H1 (cell line): ENCODE measurements at regions not wholly inside any gene's neighbourhood (a gene's known extent, or its start where the extent isn't known, plus 50 kb on each side); places are given as distances from the start of the nearest gene placed in this dataset.

Source experiments
- CTCF ChIA-PET: fragments of 300-600 bp; sonication (Branson Sonifier 250); formaldehyde crosslinking; loops from one replicate; lab custom pipeline; 2021; ENCODE audit not compliant: partially characterized antibody; lab: Charles Lee
- POLR2A ChIA-PET: fragments of 300-600 bp; sonication (Branson Sonifier 250); formaldehyde crosslinking; loops from one replicate; lab custom pipeline; 2021; ENCODE audit warnings: inconsistent platforms; ENCODE audit not compliant: partially characterized antibody; lab: Charles Lee
- DNase-seq, 2 experiments: peaks; one replicate each; pipeline versions ENCODE4 v3.0.0 to v3.0.0-alpha.2; 2010 to 2022; ENCODE audit warnings: low spot score in 2 of 2, low read depth in 1 of 2, mixed read lengths in 1 of 2
- FAIRE-seq: peaks from 2 replicates; lab custom pipeline; 2011; peaks lifted over from hg19 to GRCh38; lab: Jason Lieb, UNC
- H2AFZ ChIP-seq: 2 replicates; pipeline ENCODE4 v1.8.1; 2012; ENCODE audit warnings: low read length, inconsistent platforms
- H2AK5ac ChIP-seq: 2 replicates; pipeline ENCODE4 v1.6.1; 2013; ENCODE audit warnings: low read depth, low read length
- H2BK120ac ChIP-seq: replicated peaks from 2 replicates; pipeline ENCODE3; 2013; ENCODE audit warnings: low read depth, low read length, inconsistent platforms
- H2BK12ac ChIP-seq: 2 replicates; pipeline ENCODE4 v1.6.1; 2013; ENCODE audit warnings: low read depth, low read length
- H2BK15ac ChIP-seq: 2 replicates; pipeline ENCODE4 v1.6.1; 2013; ENCODE audit warnings: low read length
- H2BK20ac ChIP-seq: 2 replicates; pipeline ENCODE4 v1.6.1; 2013; ENCODE audit warnings: low read length
- H2BK5ac ChIP-seq: 2 replicates; pipeline ENCODE4 v1.6.1; 2013; ENCODE audit warnings: low read depth, low read length
- H3K14ac ChIP-seq: 2 replicates; pipeline ENCODE4 v1.6.1; 2013; ENCODE audit warnings: inconsistent platforms; ENCODE audit not compliant: insufficient read length
- H3K18ac ChIP-seq: 2 replicates; pipeline ENCODE4 v1.6.1; 2013; ENCODE audit warnings: low read length; ENCODE audit errors: extremely low read depth
- H3K23ac ChIP-seq: 2 replicates; pipeline ENCODE4 v1.6.1; 2013; ENCODE audit warnings: inconsistent platforms; ENCODE audit not compliant: insufficient read length
- H3K23me2 ChIP-seq: 2 replicates; pipeline ENCODE4 v1.6.1; 2013; ENCODE audit warnings: low read depth, low read length
- H3K27ac ChIP-seq: 2 replicates; pipeline ENCODE4 v1.6.1; 2011; ENCODE audit warnings: low read depth, low read length, inconsistent platforms
- H3K27me3 ChIP-seq, 4 experiments: replicated peaks in 1 of 4; 1 replicate in 1 of 4; 2 replicates in 3 of 4; pipeline versions ENCODE4 v1.6.1 to v1.8.1; 2011 to 2013; ENCODE audit warnings: low read length in 3 of 4, mild to moderate bottlenecking in 3 of 4, inconsistent platforms in 2 of 4, mixed read lengths in 2 of 4, moderate library complexity in 1 of 4; ENCODE audit not compliant: control insufficient read depth in 3 of 4, insufficient read depth in 3 of 4; ENCODE audit errors: extremely low read depth in 1 of 4
- H3K36me3 ChIP-seq, 4 experiments: 2 replicates each; pipeline versions ENCODE4 v1.6.1 to v1.8.1; 2011 to 2013; ENCODE audit warnings: mild to moderate bottlenecking in 4 of 4, low read length in 3 of 4, moderate library complexity in 2 of 4, control low read depth in 1 of 4, inconsistent platforms in 1 of 4; ENCODE audit not compliant: insufficient read depth in 4 of 4, control insufficient read depth in 2 of 4
- H3K4ac ChIP-seq: replicated peaks from 2 replicates; pipeline ENCODE3; 2013; ENCODE audit warnings: low read length, low read depth, mixed read lengths, inconsistent platforms; ENCODE audit not compliant: insufficient read length
- H3K4me1 ChIP-seq, 4 experiments: replicated peaks in 1 of 4; 1 replicate in 1 of 4; 2 replicates in 3 of 4; pipeline versions ENCODE4 v1.6.1 to v1.8.1; 2011 to 2013; ENCODE audit warnings: low read length in 3 of 4, inconsistent platforms in 2 of 4, mixed read lengths in 1 of 4; ENCODE audit not compliant: insufficient read depth in 4 of 4, control insufficient read depth in 3 of 4
- H3K4me2 ChIP-seq, 2 experiments: 2 replicates each; pipeline versions ENCODE4 v1.6.1 to v1.8.1; 2011 to 2013; ENCODE audit warnings: low read depth in 2 of 2, low read length in 2 of 2, control low read depth in 1 of 2, inconsistent platforms in 1 of 2, mild to moderate bottlenecking in 1 of 2; ENCODE audit not compliant: insufficient read depth in 1 of 2
- H3K4me3 ChIP-seq, 4 experiments: fragments of 200-600, 300-600 bp in 1 of 4; sonication (generic), shearing (Covaris generic), sonication (Bioruptor Twin) in 1 of 4; 2 replicates each; pipeline versions ENCODE4 v1.5.1 to v1.8.1; 2011 to 2016; ENCODE audit warnings: low read length in 4 of 4, low read depth in 3 of 4, control low read depth in 2 of 4, inconsistent platforms in 2 of 4, mild to moderate bottlenecking in 2 of 4, mixed read lengths in 1 of 4, moderate library complexity in 1 of 4; ENCODE audit not compliant: insufficient read depth in 2 of 4; ENCODE audit errors: extremely low read depth in 1 of 4
- H3K56ac ChIP-seq: replicated peaks from 2 replicates; pipeline ENCODE3; 2013; ENCODE audit warnings: low read depth, mild to moderate bottlenecking, mixed read lengths, low read length, inconsistent platforms; ENCODE audit not compliant: insufficient read length
- H3K79me1 ChIP-seq: 2 replicates; pipeline ENCODE4 v1.6.1; 2013; ENCODE audit warnings: low read depth, low read length, control low read depth
- H3K79me2 ChIP-seq, 2 experiments: 2 replicates each; pipeline versions ENCODE4 v1.6.1 to v1.8.1; 2012 to 2013; ENCODE audit warnings: low read length in 2 of 2, mild to moderate bottlenecking in 2 of 2, inconsistent platforms in 1 of 2; ENCODE audit not compliant: insufficient read depth in 2 of 2, control insufficient read depth in 1 of 2
- H3K9ac ChIP-seq, 4 experiments: replicated peaks in 1 of 4; 1 replicate in 1 of 4; 2 replicates in 3 of 4; pipeline versions ENCODE4 v1.6.1 to v1.8.1; 2011 to 2013; ENCODE audit warnings: low read depth in 3 of 4, low read length in 3 of 4, control low read depth in 2 of 4, mild to moderate bottlenecking in 2 of 4, moderate library complexity in 2 of 4, inconsistent platforms in 1 of 4; ENCODE audit errors: extremely low read depth in 1 of 4
- H3K9me3 ChIP-seq, 2 experiments: 2 replicates each; pipeline versions ENCODE4 v1.6.1 to v1.8.1; 2012 to 2013; ENCODE audit warnings: mild to moderate bottlenecking in 2 of 2, moderate library complexity in 2 of 2, control low read depth in 1 of 2, inconsistent platforms in 1 of 2, low read depth in 1 of 2, low read length in 1 of 2, mixed read lengths in 1 of 2; ENCODE audit not compliant: insufficient read depth in 2 of 2
- H4K20me1 ChIP-seq, 2 experiments: replicated peaks in 1 of 2; 2 replicates each; pipeline versions ENCODE3 to v1.8.1; 2011 to 2013; ENCODE audit warnings: inconsistent platforms in 2 of 2, low read length in 2 of 2, mild to moderate bottlenecking in 1 of 2; ENCODE audit not compliant: insufficient read depth in 2 of 2, control insufficient read depth in 1 of 2
- H4K5ac ChIP-seq: 2 replicates; pipeline ENCODE4 v1.6.1; 2013; ENCODE audit warnings: low read length, low read depth, mixed read lengths, inconsistent platforms; ENCODE audit not compliant: insufficient read length
- H4K8ac ChIP-seq: 2 replicates; pipeline ENCODE4 v1.8.0; 2013; ENCODE audit warnings: mild to moderate bottlenecking, moderate library complexity, low read length, inconsistent platforms; ENCODE audit not compliant: insufficient read depth; ENCODE audit errors: extremely low read depth
- H4K91ac ChIP-seq: replicated peaks from 2 replicates; pipeline ENCODE3; 2013; ENCODE audit warnings: low read length, mixed read lengths, inconsistent platforms; ENCODE audit not compliant: insufficient read length
- ASH2L ChIP-seq: fragments of 200-600, 300-600 bp; sonication (generic); IDR thresholded peaks from one replicate; pipeline ENCODE4 v1.7.1; 2017; ENCODE audit warnings: low read length
- CHD1 ChIP-seq: IDR thresholded peaks from 2 replicates; pipeline ENCODE4 v1.6.1; 2012; ENCODE audit warnings: low read depth, low read length, improper control_type of control experiment
- CREB1 ChIP-seq: IDR thresholded peaks from 2 replicates; pipeline ENCODE4 v1.6.1; 2012; ENCODE audit warnings: inconsistent platforms
- GTF2F1 ChIP-seq: IDR thresholded peaks from 2 replicates; pipeline ENCODE4 v1.6.1; 2012; ENCODE audit warnings: low read depth, low read length, improper control_type of control experiment, borderline replicate concordance
- HDAC6 ChIP-seq: IDR thresholded peaks from one replicate; pipeline ENCODE4 v1.7.1; 2012; ENCODE audit warnings: low read depth, mild to moderate bottlenecking, inconsistent platforms, low read length, moderate library complexity
- JUN ChIP-seq: IDR thresholded peaks from 2 replicates; pipeline ENCODE4 v1.6.1; 2011; ENCODE audit warnings: low read depth, mild to moderate bottlenecking, improper control_type of control experiment, low read length
- KDM5A ChIP-seq: fragments of 200-600 bp; IDR thresholded peaks from 2 replicates; pipeline ENCODE4 v1.7.1; 2012; ENCODE audit warnings: mild to moderate bottlenecking, low read length, inconsistent platforms, mixed read lengths
- POLR2A ChIP-seq, 2 experiments: IDR thresholded peaks; 1 replicate in 1 of 2; 2 replicates in 1 of 2; pipeline ENCODE4 v1.6.1; 2011; ENCODE audit warnings: low read depth in 2 of 2, low read length in 2 of 2, mild to moderate bottlenecking in 2 of 2; ENCODE audit errors: control extremely low read depth in 1 of 2
- POU5F1 ChIP-seq: IDR thresholded peaks from 2 replicates; pipeline ENCODE4 v1.6.1; 2011; ENCODE audit warnings: low read depth, mild to moderate bottlenecking, low read length, moderate library complexity
- RFX5 ChIP-seq: IDR thresholded peaks from 2 replicates; pipeline ENCODE4 v1.6.1; 2011; ENCODE audit warnings: low read depth, low read length, improper control_type of control experiment, borderline replicate concordance
- RNF2 ChIP-seq: fragments of 200-900, 300-1000 bp; sonication (generic); IDR thresholded peaks from 2 replicates; pipeline ENCODE4 v1.7.1; 2016; ENCODE audit warnings: borderline replicate concordance, low read depth, mild to moderate bottlenecking, antibody characterized with exemption, low read length; ENCODE audit not compliant: poor library complexity, severe bottlenecking; ENCODE audit errors: missing control alignments
- SIRT6 ChIP-seq: IDR thresholded peaks from one replicate; pipeline ENCODE4 v1.7.1; 2012; ENCODE audit warnings: low read length, inconsistent platforms
- SP2 ChIP-seq: IDR thresholded peaks from 2 replicates; pipeline ENCODE4 v1.6.1; 2012; ENCODE audit warnings: mild to moderate bottlenecking, low read length, inconsistent platforms
- WGBS, 2 experiments: shearing (Covaris generic) in 1 of 2; methylation state at CpG; one replicate each; pipeline versions ENCODE4 v1.1.6 to v1.1.7; 2013 to 2015; ENCODE audit warnings: low lambda C conversion rate in 2 of 2, mixed read lengths in 2 of 2, inconsistent platforms in 1 of 2, low coverage in 1 of 2, missing lambda C conversion rate in 1 of 2; ENCODE audit not compliant: insufficient replicate concordance in 2 of 2, insufficient coverage in 1 of 2, insufficient read length in 1 of 2; ENCODE audit errors: extremely low coverage in 1 of 2, missing lambda C conversion rate in 1 of 2; 5-methylcytosine and 5-hydroxymethylcytosine counted together
- TF ChIP-seq, protein P1 (sequence below): IDR thresholded peaks from 2 replicates; pipeline ENCODE4 v1.6.1; 2012; ENCODE audit warnings: inconsistent platforms

DNA sequence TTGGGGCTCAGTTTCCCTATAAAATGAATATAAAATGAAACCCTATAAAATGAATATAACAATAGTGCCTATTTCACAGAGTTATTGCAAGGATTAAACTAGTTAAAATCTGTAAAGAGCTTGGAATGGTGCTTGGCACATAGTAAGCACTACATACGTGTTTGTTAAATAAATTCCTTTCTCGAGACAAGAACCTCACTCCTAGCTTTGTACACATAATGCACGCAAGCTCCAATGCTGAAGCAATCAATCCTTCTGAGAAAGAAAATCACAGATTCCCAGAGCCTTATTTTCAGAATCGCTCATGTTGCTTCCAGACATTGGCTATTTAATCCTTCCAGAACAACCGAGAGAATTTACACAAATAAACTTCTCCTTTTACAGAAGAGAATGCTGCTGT is 440.9 kb downstream of the IRS1 start:
- H3K23ac ChIP-seq = no peak overlapping the region
- no peaks in the 10 kb centered on the region for H3K9me3 ChIP-seq
- H4K20me1 ChIP-seq = no peaks in the 10 kb centered on the region
- H2AFZ ChIP-seq = no peak overlapping the region
- no peaks in the 10 kb centered on the region for H3K79me2 ChIP-seq
- H4K91ac ChIP-seq = no peak overlapping the region
- H4K5ac ChIP-seq = no peak overlapping the region
- no peak for FAIRE-seq
- ChIA-PET POLR2A (no interaction called here), CTCF (no interaction called here)
- no peaks in the 10 kb centered on the region for H3K27me3 ChIP-seq
- no peak overlapping the region for H3K9ac ChIP-seq
- H3K36me3 ChIP-seq = no peaks in the 10 kb centered on the region
- no peak overlapping the region for H3K14ac ChIP-seq
- peaks cover 2% of the 10 kb centered on the region; the same call in 1 of the 2 replicates for H3K23me2 ChIP-seq
- H2AK5ac ChIP-seq = no peak overlapping the region
- H3K79me1 ChIP-seq = no peaks in the 10 kb centered on the region
- no peak overlapping the region for H2BK120ac ChIP-seq
- no peak overlapping the region for H3K18ac ChIP-seq
- H3K4me3 ChIP-seq = no peak overlapping the region
- DNase-seq = no peak
- no peak overlapping the region for H4K8ac ChIP-seq
- WGBS, 2 experiments = 82% methylated on average over 5 of the region's 5 CpGs; no CpG with 5 or more reads in 1 of the 2 experiments
- no peak overlapping the region for H3K4ac ChIP-seq
- no peak overlapping the region for H3K27ac ChIP-seq
- H2BK15ac ChIP-seq = no peak overlapping the region
- no peak overlapping the region for H2BK20ac ChIP-seq
- H2BK5ac ChIP-seq = no peak overlapping the region
- no peak overlapping the region for H3K4me2 ChIP-seq
- no peak overlapping the region for H3K56ac ChIP-seq
- no peak overlapping the region for H2BK12ac ChIP-seq
- no peaks in the 10 kb centered on the region for H3K4me1 ChIP-seq
- TF ChIP-seq GTF2F1 = no peak
- TF ChIP-seq RFX5 = no peak
- TF ChIP-seq POLR2A (IDR thresholded peaks at IDR 0.05; ENCODE audit: control extremely low read depth in 1 of 2, low read depth in 2 of 2, low read length in 2 of 2) = no peak
- TF ChIP-seq CHD1 = no peak
- TF ChIP-seq SP2 = no peak
- TF ChIP-seq, protein P1, sequence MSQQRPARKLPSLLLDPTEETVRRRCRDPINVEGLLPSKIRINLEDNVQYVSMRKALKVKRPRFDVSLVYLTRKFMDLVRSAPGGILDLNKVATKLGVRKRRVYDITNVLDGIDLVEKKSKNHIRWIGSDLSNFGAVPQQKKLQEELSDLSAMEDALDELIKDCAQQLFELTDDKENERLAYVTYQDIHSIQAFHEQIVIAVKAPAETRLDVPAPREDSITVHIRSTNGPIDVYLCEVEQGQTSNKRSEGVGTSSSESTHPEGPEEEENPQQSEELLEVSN = no peak
- TF ChIP-seq CREB1 = no peak
- no peak for TF ChIP-seq SIRT6
- TF ChIP-seq JUN = no peak
- TF ChIP-seq RNF2 = no peak
- TF ChIP-seq POU5F1 = no peak
- TF ChIP-seq ASH2L = no peak
- TF ChIP-seq KDM5A = no peak
- TF ChIP-seq HDAC6 = no peak
